Lower lobe of right lung (tissue), 2 donors: ENCODE measurements at regions not wholly inside any gene's neighbourhood (a gene's known extent, or its start where the extent isn't known, plus 50 kb on each side); places are given as distances from the start of the nearest gene placed in this dataset.
A peak's percentile ranks its signal among the peaks of the same experiment; 100 is the strongest.

Source experiments
- ATAC-seq, 2 donors: fragments of 200-7000 bp; cut with Tn5 transposase; one replicate each; pipeline ENCODE4 v1.9.1; 2020 to 2022; ENCODE audit warnings: mild to moderate bottlenecking in 2 of 2, moderate library complexity in 2 of 2
- DNase-seq: peaks from one replicate; pipeline ENCODE4 v3.0.0-alpha.2; 2020
- H3K27ac ChIP-seq: fragments of 200-600 bp; one replicate; pipeline ENCODE4 v1.8.0; 2022
- H3K27me3 ChIP-seq: fragments of 200-600 bp; one replicate; pipeline ENCODE4 v1.8.0; 2022; ENCODE audit warnings: low read depth
- H3K36me3 ChIP-seq: fragments of 200-600 bp; one replicate; pipeline ENCODE4 v1.8.0; 2022; ENCODE audit warnings: mild to moderate bottlenecking
- H3K4me1 ChIP-seq: fragments of 200-600 bp; one replicate; pipeline ENCODE4 v1.8.0; 2022
- H3K4me3 ChIP-seq: fragments of 200-600 bp; one replicate; pipeline ENCODE4 v1.8.0; 2022; ENCODE audit warnings: mild to moderate bottlenecking
- H3K9me3 ChIP-seq: fragments of 200-600 bp; one replicate; pipeline ENCODE4 v1.8.0; 2022
- intact Hi-C: fragments of 100-400 bp; cut with DNase I; formaldehyde crosslinking; loops from one replicate; pipeline ENCODE4 v1.11.0; 2022
- TF ChIP-seq, protein P1 (sequence below): fragments of 200-600 bp; IDR thresholded peaks from one replicate; pipeline ENCODE4 v1.8.0; 2022; ENCODE audit warnings: antibody characterized with exemption, mild to moderate bottlenecking
- donor health status: DM: no; HTN: yes; CAD: no; lungs with severe emphysema.

GRCh38 chr4:108361886-108362285, 193.2 kb upstream of the LEF1 start:
- no peak for DNase-seq
- TF ChIP-seq, protein P1, sequence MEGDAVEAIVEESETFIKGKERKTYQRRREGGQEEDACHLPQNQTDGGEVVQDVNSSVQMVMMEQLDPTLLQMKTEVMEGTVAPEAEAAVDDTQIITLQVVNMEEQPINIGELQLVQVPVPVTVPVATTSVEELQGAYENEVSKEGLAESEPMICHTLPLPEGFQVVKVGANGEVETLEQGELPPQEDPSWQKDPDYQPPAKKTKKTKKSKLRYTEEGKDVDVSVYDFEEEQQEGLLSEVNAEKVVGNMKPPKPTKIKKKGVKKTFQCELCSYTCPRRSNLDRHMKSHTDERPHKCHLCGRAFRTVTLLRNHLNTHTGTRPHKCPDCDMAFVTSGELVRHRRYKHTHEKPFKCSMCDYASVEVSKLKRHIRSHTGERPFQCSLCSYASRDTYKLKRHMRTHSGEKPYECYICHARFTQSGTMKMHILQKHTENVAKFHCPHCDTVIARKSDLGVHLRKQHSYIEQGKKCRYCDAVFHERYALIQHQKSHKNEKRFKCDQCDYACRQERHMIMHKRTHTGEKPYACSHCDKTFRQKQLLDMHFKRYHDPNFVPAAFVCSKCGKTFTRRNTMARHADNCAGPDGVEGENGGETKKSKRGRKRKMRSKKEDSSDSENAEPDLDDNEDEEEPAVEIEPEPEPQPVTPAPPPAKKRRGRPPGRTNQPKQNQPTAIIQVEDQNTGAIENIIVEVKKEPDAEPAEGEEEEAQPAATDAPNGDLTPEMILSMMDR, result no peak
- ATAC-seq, result no peak

DNA sequence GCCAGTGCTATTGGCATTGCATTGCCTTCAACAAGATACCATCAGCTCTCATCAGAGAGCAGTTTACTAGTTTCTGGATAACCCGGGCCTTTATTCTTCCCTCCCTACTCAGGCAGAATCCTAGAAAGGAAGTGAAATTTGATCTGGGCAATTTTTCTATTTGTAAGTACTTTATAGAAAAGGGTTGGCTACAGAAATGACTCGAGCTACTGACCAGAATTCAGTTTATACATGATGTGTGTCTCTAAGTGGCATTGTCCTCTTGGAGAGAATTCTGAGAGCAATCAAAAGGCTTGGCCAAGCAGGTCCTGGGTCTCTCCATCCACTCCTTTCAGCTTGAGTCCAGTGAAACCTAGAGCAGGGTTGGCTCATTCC, 192.7 kb upstream of the LEF1 start:
- H3K9me3 ChIP-seq, result no peaks in the 10 kb centered on the region
- TF ChIP-seq, protein P1, result no peak
- H3K4me3 ChIP-seq, result no peak overlapping the region
- no peak overlapping the region for H3K27ac ChIP-seq
- no peak for DNase-seq
- H3K36me3 ChIP-seq, result no peaks in the 10 kb centered on the region
- intact Hi-C loops, result no loop called here
- no peaks in the 10 kb centered on the region for H3K27me3 ChIP-seq
- H3K4me1 ChIP-seq, result peaks cover 7% of the 10 kb centered on the region
- no peak for ATAC-seq

More at GRCh38 chr4:108361886-108362285, 193.2 kb upstream of the LEF1 start:
- no peaks in the 10 kb centered on the region for H3K27me3 ChIP-seq
- no peaks in the 10 kb centered on the region for H3K36me3 ChIP-seq
- no peaks in the 10 kb centered on the region for H3K9me3 ChIP-seq
- peaks cover 7% of the 10 kb centered on the region for H3K4me1 ChIP-seq
- H3K4me3 ChIP-seq, result no peak overlapping the region
- no peak overlapping the region for H3K27ac ChIP-seq
- intact Hi-C loops, result no loop called here

DNA sequence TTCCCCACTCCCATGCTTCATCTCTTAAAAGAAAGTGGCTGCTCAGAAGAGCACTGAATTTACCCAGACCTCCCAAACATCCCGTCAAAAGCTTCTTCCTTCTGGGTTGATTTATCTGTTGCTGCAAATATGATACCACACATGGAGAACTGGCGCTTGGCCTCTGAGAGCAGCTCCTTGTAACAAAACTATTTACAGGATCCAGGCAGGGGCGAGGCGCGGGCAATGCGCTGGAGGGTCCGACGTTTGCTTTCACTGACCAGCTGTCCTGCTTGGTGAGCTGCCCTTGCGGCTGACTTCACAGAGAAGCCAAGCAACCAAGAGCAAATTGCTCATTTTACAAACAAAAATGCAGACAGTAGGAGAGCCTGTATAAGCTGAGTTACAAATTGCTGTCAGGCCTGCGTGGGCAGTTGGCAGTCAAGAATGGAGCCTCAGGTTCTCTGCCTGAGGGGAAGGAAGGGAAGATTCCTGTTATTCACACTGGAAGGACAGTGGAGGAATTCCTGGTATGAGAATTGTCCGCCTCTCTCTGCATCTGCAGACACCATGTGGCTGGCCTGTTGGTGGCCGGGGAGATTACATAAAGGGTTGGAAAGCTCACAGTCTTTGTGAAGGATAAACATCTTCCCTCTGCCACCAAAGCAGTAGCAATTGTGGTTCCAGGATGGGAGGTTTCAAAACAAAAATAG, 192.2 kb upstream of the LEF1 start:
- Histone ChIP-seq H3K27me3 (no peaks in the 10 kb centered on the region), H3K9me3 (no peaks in the 10 kb centered on the region), H3K36me3 (no peaks in the 10 kb centered on the region), H3K4me1 (peaks cover 7% of the 10 kb centered on the region), H3K27ac (no peak overlapping the region), H3K4me3 (no peak overlapping the region)
- intact Hi-C loops, result no loop called here
- no peak for DNase-seq
- peak; percentile 33 to 48 for ATAC-seq
- TF ChIP-seq, protein P1, result no peak

- Histone ChIP-seq H3K27ac (no peak overlapping the region), H3K4me3 (no peak overlapping the region), H3K27me3 (no peaks in the 10 kb centered on the region), H3K9me3 (no peaks in the 10 kb centered on the region), H3K36me3 (no peaks in the 10 kb centered on the region), H3K4me1 (peaks cover 7% of the 10 kb centered on the region)
- DNase-seq (no peak), ATAC-seq (no peak)
- TF ChIP-seq, protein P1, result no peak
- intact Hi-C loops, result no loop called here
Observed at GRCh38 chr4:108359986-108360681, 191.4 kb upstream of the LEF1 start.

DNA sequence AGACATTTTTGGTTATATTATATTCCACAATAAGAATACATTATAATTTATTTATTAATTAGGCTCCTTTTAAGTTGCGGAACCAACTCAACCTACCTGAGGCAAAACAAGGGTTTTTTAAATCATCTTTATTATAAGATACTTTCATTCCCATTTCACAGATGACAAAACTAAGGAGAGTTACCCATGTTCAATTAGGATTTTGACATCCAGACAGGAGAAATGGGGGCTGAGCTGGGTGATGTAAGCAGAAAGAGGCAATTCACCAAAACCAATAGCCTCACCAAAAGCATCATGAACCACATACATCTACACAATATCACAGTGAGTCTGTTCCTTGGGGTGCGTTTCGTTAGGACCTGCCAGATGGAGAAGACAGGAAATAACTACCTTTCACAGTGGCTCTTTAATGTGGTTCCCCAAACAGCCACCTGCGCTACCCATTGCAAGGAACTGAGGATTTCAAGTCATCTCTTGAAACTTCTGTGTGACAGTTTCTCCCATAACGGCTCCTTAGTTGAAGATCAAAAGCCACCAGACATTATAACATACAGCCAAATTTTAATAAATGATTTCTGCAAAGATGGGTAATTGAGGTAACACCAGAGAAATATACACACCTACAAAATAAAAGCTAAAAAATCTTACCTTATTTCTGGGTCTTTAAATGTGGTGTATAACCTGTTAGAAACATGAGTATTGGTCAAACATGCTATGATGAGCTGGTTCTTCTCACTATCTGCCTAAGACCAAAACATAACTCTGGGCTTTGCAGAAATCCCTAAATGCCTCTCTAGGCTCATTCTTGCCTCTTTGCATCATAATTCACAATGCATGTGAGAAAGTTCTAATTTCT, 190.6 kb upstream of the LEF1 start:
- Histone ChIP-seq H3K4me3 (no peak overlapping the region), H3K36me3 (no peaks in the 10 kb centered on the region), H3K4me1 (peaks cover 7% of the 10 kb centered on the region), H3K9me3 (no peaks in the 10 kb centered on the region), H3K27ac (no peak overlapping the region), H3K27me3 (no peaks in the 10 kb centered on the region)
- intact Hi-C loops, result no loop called here
- no peak for DNase-seq
- no peak for ATAC-seq
- TF ChIP-seq, protein P1, result no peak
